WTC11 (cell line): ENCODE measurements at regions not wholly inside any gene's neighbourhood (a gene's known extent, or its start where the extent isn't known, plus 50 kb on each side); places are given as distances from the start of the nearest gene placed in this dataset.

Experiments
- AFF4 ChIP-seq: sonication (generic); formaldehyde crosslinking; IDR thresholded peaks from 2 replicates; pipeline ENCODE4 v1.8.1; 2023; ENCODE audit warnings: mild to moderate bottlenecking, missing genetic modification reagents, borderline replicate concordance
- ATF2 ChIP-seq: sonication (generic); formaldehyde crosslinking; IDR thresholded peaks from 2 replicates; pipeline ENCODE4 v1.8.1; 2022; ENCODE audit warnings: low read depth, missing genetic modification reagents, borderline replicate concordance
- ATF3 ChIP-seq: sonication (generic); formaldehyde crosslinking; conservative IDR thresholded peaks from 2 replicates; pipeline ENCODE4 v1.8.1; 2022; ENCODE audit warnings: mild to moderate bottlenecking, missing genetic modification reagents
- CTCF ChIP-seq: fragments of 200-600 bp; IDR thresholded peaks from 2 replicates; pipeline ENCODE4 v1.8.0; 2022; ENCODE audit warnings: antibody characterized with exemption
- E2F5 ChIP-seq: sonication (generic); formaldehyde crosslinking; IDR thresholded peaks from 2 replicates; pipeline ENCODE4 v1.8.1; 2022; ENCODE audit warnings: mild to moderate bottlenecking, moderate library complexity, missing genetic modification reagents
- ESRRA ChIP-seq: sonication (generic); formaldehyde crosslinking; IDR thresholded peaks from 2 replicates; pipeline ENCODE4 v1.8.1; 2022; ENCODE audit warnings: mild to moderate bottlenecking, missing genetic modification reagents, borderline replicate concordance
- HMGXB4 ChIP-seq: sonication (generic); formaldehyde crosslinking; IDR thresholded peaks from 2 replicates; pipeline ENCODE4 v1.8.1; 2023; ENCODE audit warnings: mild to moderate bottlenecking, moderate library complexity, missing genetic modification reagents
- NFATC4 ChIP-seq: fragments of 250-450 bp; sonication (Bioruptor Pico); IDR thresholded peaks from 2 replicates; pipeline ENCODE4 v1.9.0; 2021; ENCODE audit warnings: mild to moderate bottlenecking
- NFE2L1 ChIP-seq: sonication (generic); formaldehyde crosslinking; IDR thresholded peaks from 2 replicates; pipeline ENCODE4 v1.8.1; 2023; ENCODE audit warnings: missing genetic modification reagents
- PREB ChIP-seq: sonication (generic); formaldehyde crosslinking; IDR thresholded peaks from 2 replicates; pipeline ENCODE4 v1.8.1; 2022; ENCODE audit warnings: mild to moderate bottlenecking, missing genetic modification reagents, moderate library complexity, borderline replicate concordance
- USF1 ChIP-seq: sonication (generic); formaldehyde crosslinking; IDR thresholded peaks from 2 replicates; pipeline ENCODE4 v1.8.0; 2022; ENCODE audit warnings: mild to moderate bottlenecking, missing genetic modification reagents
- ZNF232 ChIP-seq: sonication (generic); formaldehyde crosslinking; IDR thresholded peaks from 2 replicates; pipeline ENCODE4 v1.8.0; 2022; ENCODE audit warnings: mild to moderate bottlenecking, missing genetic modification reagents
- ZNF512 ChIP-seq: sonication (generic); formaldehyde crosslinking; IDR thresholded peaks from 2 replicates; pipeline ENCODE4 v1.8.1; 2022; ENCODE audit warnings: missing genetic modification reagents, borderline replicate concordance
- ZSCAN18 ChIP-seq: fragments of 250-450 bp; sonication (Bioruptor Pico); IDR thresholded peaks from 2 replicates; pipeline ENCODE4 v2.1.2; 2022; ENCODE audit warnings: mild to moderate bottlenecking, moderate library complexity

GRCh38 chr3:78424656-78425055 is 1343.1 kb downstream of the ROBO1 start:
- no peak for TF ChIP-seq ZSCAN18 (CRISPR knock-in tag)
- no peak for TF ChIP-seq PREB (CRISPR knock-in tag)
- TF ChIP-seq CTCF, result no peak
- no peak for TF ChIP-seq ZNF512 (CRISPR knock-in tag)
- TF ChIP-seq NFE2L1, result no peak
- TF ChIP-seq HMGXB4 (CRISPR knock-in tag), result no peak
- no peak for TF ChIP-seq AFF4 (CRISPR knock-in tag)
- TF ChIP-seq ATF3 (CRISPR knock-in tag), result no peak
- TF ChIP-seq ATF2 (CRISPR knock-in tag), result no peak
- no peak for TF ChIP-seq USF1
- no peak for TF ChIP-seq E2F5 (CRISPR knock-in tag)
- TF ChIP-seq NFATC4 (CRISPR knock-in tag), result no peak
- TF ChIP-seq ESRRA (CRISPR knock-in tag), result no peak
- TF ChIP-seq ZNF232 (CRISPR knock-in tag), result no peak
